K562 (cell line): ENCODE measurements at regions not wholly inside any gene's neighbourhood (a gene's known extent, or its start where the extent isn't known, plus 50 kb on each side); places are given as distances from the start of the nearest gene placed in this dataset.

Experiments used
- ATAC-seq: fragments of 200-7000 bp; cut with Tn5 transposase; 3 replicates; pipeline ENCODE4 v1.9.1; 2020; ENCODE audit warnings: moderate library complexity
- BruUV-seq: library from RNA; stranded (reverse); fragments of 400-500 nt; replicated peaks from 2 replicates; lab custom pipeline; 2021; lab: Mats Ljungman, UMichigan
- CTCF ChIA-PET: fragments of 300-600 bp; formaldehyde crosslinking; extraction: SDS; loops from one replicate; lab custom pipeline; 2021; ENCODE audit warnings: low intra/inter-chr PET ratio; lab: Yijun Ruan, JAX
- POLR2A ChIA-PET: fragments of 300-600, 350-650 bp; sonication (Branson Sonifier 250); formaldehyde crosslinking; extraction: SDS; loops from one replicate; lab custom pipeline; 2021; ENCODE audit warnings: antibody characterized with exemption, inconsistent platforms; lab: Yijun Ruan, JAX
- DNase-seq, 4 experiments: peaks; one replicate each; pipeline versions ENCODE4 v3.0.0 to v3.0.0-alpha.2; 2011 to 2018; ENCODE audit warnings: low spot score in 3 of 4, mixed read lengths in 3 of 4; ENCODE audit errors: extremely low read depth in 1 of 4
- FAIRE-seq: peaks from 2 replicates; lab custom pipeline; 2011; peaks lifted over from hg19 to GRCh38; lab: Jason Lieb, UNC
- H2AFZ ChIP-seq: 2 replicates; pipeline ENCODE4 v1.6.0; 2011; ENCODE audit warnings: low read depth, low read length, control low read depth, inconsistent platforms
- H3K27ac ChIP-seq: fragments of 200-600 bp; 3 replicates; pipeline ENCODE4 v1.8.0; 2011; ENCODE audit warnings: low read depth, mild to moderate bottlenecking, control low read depth, inconsistent platforms, low read length, moderate library complexity, mixed read lengths; ENCODE audit errors: extremely low read depth
- H3K27me3 ChIP-seq, 2 experiments: fragments of 300-600 bp in 1 of 2; 2 replicates in 1 of 2; 3 replicates in 1 of 2; pipeline versions ENCODE4 v1.6.0 to v1.8.0; 2011; ENCODE audit warnings: inconsistent platforms in 2 of 2, low read length in 2 of 2, mild to moderate bottlenecking in 1 of 2, mixed read lengths in 1 of 2, moderate library complexity in 1 of 2; ENCODE audit not compliant: control insufficient read depth in 2 of 2, insufficient read depth in 2 of 2
- H3K36me3 ChIP-seq: fragments of 300-600 bp; 3 replicates; pipeline ENCODE4 v1.8.0; 2011; ENCODE audit warnings: mild to moderate bottlenecking, low read length, inconsistent platforms; ENCODE audit not compliant: control insufficient read depth, insufficient read depth
- H3K4me1 ChIP-seq, 2 experiments: fragments of 200-600 bp in 1 of 2; replicated peaks in 1 of 2; 2 replicates in 1 of 2; 3 replicates in 1 of 2; pipeline versions ENCODE4 v1.5.1 to v1.8.0; 2011; ENCODE audit warnings: inconsistent platforms in 2 of 2, low read length in 2 of 2, mild to moderate bottlenecking in 1 of 2, mixed read lengths in 1 of 2, moderate library complexity in 1 of 2; ENCODE audit not compliant: control insufficient read depth in 2 of 2, insufficient read depth in 2 of 2
- H3K4me2 ChIP-seq: 2 replicates; pipeline ENCODE4 v1.6.1; 2011; ENCODE audit warnings: low read length, control low read depth, inconsistent platforms, mixed read lengths; ENCODE audit not compliant: insufficient read depth
- H3K4me3 ChIP-seq: fragments of 200-600 bp; sonication (generic), shearing (Covaris generic); 2 replicates; pipeline ENCODE4 v1.5.1; 2016; ENCODE audit warnings: control low read depth, inconsistent platforms
- H3K79me2 ChIP-seq: fragments of 200-600 bp; 3 replicates; pipeline ENCODE4 v1.8.0; 2011; ENCODE audit warnings: low read length, inconsistent platforms; ENCODE audit not compliant: control insufficient read depth, insufficient read depth
- H3K9ac ChIP-seq, 2 experiments: 2 replicates each; pipeline versions ENCODE4 v1.6.0 to v1.6.1; 2011; ENCODE audit warnings: low read depth in 2 of 2, low read length in 2 of 2, control low read depth in 1 of 2, inconsistent platforms in 1 of 2, mild to moderate bottlenecking in 1 of 2, mixed read lengths in 1 of 2; ENCODE audit not compliant: insufficient read depth in 1 of 2
- H3K9me1 ChIP-seq: one replicate; pipeline ENCODE4 v1.6.0; 2011; ENCODE audit warnings: inconsistent platforms, mild to moderate bottlenecking, low read length, moderate library complexity; ENCODE audit not compliant: control insufficient read depth, insufficient read depth
- H3K9me3 ChIP-seq: replicated peaks from 2 replicates; pipeline ENCODE4 v1.5.1; 2011; ENCODE audit warnings: low read depth, low read length, inconsistent platforms; ENCODE audit not compliant: control insufficient read depth, insufficient read depth
- H4K20me1 ChIP-seq: replicated peaks from 2 replicates; pipeline ENCODE4 v1.6.1; 2011; ENCODE audit warnings: low read length, inconsistent platforms, mixed read lengths; ENCODE audit not compliant: control insufficient read depth, insufficient read depth
- CHD4 ChIP-seq: fragments of 200-600 bp; sonication (generic); IDR thresholded peaks from 3 replicates; pipeline ENCODE4 v1.6.1; 2012; ENCODE audit warnings: low read depth, mild to moderate bottlenecking, mixed read lengths, low read length, inconsistent platforms; ENCODE audit not compliant: insufficient read depth, insufficient replicate concordance, poor library complexity, severe bottlenecking
- RFX5 ChIP-seq: IDR thresholded peaks from 2 replicates; pipeline ENCODE4 v1.6.1; 2011; ENCODE audit warnings: low read depth, mild to moderate bottlenecking, improper control_type of control experiment, low read length
- ZNF165 ChIP-seq: fragments of 250-450 bp; sonication (Bioruptor Pico); IDR thresholded peaks from 2 replicates; pipeline ENCODE4 v1.4.0; 2020; ENCODE audit warnings: borderline replicate concordance
- WGBS: fragments of 100-300 bp; shearing (Covaris generic); methylation state at CpG from one replicate; pipeline ENCODE4 v1.1.6; 2016; ENCODE audit warnings: low coverage, mixed read lengths; ENCODE audit not compliant: insufficient coverage; ENCODE audit errors: missing lambda C conversion rate; 5-methylcytosine and 5-hydroxymethylcytosine counted together
- in situ Hi-C: fragments of 300-500 bp; cut with MboI; formaldehyde crosslinking; loops from 4 replicates; pipeline ENCODE4 v1.15.0; 2018; ENCODE audit warnings: inconsistent platforms, mixed read lengths
- intact Hi-C: fragments of 100-400 bp; cut with micrococcal nuclease; formaldehyde crosslinking; loops from 2 replicates; pipeline ENCODE4 v1.14.2; 2022

- intact Hi-C loops (no loop called here), in situ Hi-C loops (no loop called here)
- DNase-seq (no peak), ATAC-seq (no peak), FAIRE-seq (no peak)
- peaks cover 3% of the 10 kb centered on the region; the same call in 1 of the 2 replicates for H4K20me1 ChIP-seq
- H2AFZ ChIP-seq: no peak overlapping the region
- no peaks in the 10 kb centered on the region for H3K9me1 ChIP-seq
- ChIA-PET CTCF (no interaction called here), POLR2A (interaction anchor here (0.5 to 1.1 kb wide), 2 partner anchors 8 to 40 kb away, joined by 3 to 4 read pairs; no protein-coding TSS in a partner anchor)
- H3K79me2 ChIP-seq: no peaks in the 10 kb centered on the region
- no peak overlapping the region for H3K9ac ChIP-seq
- H3K4me3 ChIP-seq: no peak overlapping the region
- H3K27me3 ChIP-seq: peaks cover 0 to 58% of the 10 kb centered on the region in 2 experiments; a peak in 2 of 5 replicates
- H3K4me1 ChIP-seq: no peaks in the 10 kb centered on the region
- no TSS peak for BruUV-seq
- H3K27ac ChIP-seq: no peak overlapping the region
- H3K36me3 ChIP-seq: no peaks in the 10 kb centered on the region
- H3K4me2 ChIP-seq: no peak overlapping the region
- no peak for TF ChIP-seq CHD4
- WGBS: 4% methylated on average over 5 of the region's 10 CpGs
- no peaks in the 10 kb centered on the region for H3K9me3 ChIP-seq
These were observed 134.3 kb upstream of the PRR20G start for GRCh38 chr3:127421943-127422662.

- no peaks in the 10 kb centered on the region for H3K4me1 ChIP-seq
- H3K4me2 ChIP-seq: no peak overlapping the region
- FAIRE-seq (no peak), DNase-seq (no peak), ATAC-seq (no peak)
- CTCF ChIA-PET: no interaction called here
- intact Hi-C loops (no loop called here), in situ Hi-C loops (no loop called here)
- H4K20me1 ChIP-seq: peaks cover 3% of the 10 kb centered on the region; the same call in 1 of the 2 replicates
- POLR2A ChIA-PET: no interaction called here
- no peak overlapping the region for H2AFZ ChIP-seq
- BruUV-seq: no TSS peak
- H3K27me3 ChIP-seq: peaks cover 0 to 50% of the 10 kb centered on the region in 2 experiments; a peak in 2 of 5 replicates
- no peak overlapping the region for H3K9ac ChIP-seq
- 0% methylated on average over 6 of the region's 7 CpGs for WGBS
- TF ChIP-seq ZNF165 (CRISPR knock-in tag) (no peak), RFX5 (peak; percentile 57)
- H3K36me3 ChIP-seq: no peaks in the 10 kb centered on the region
- no peaks in the 10 kb centered on the region for H3K79me2 ChIP-seq
- H3K9me1 ChIP-seq: no peaks in the 10 kb centered on the region
- H3K27ac ChIP-seq: no peak overlapping the region
- H3K4me3 ChIP-seq: no peak overlapping the region
- no peaks in the 10 kb centered on the region for H3K9me3 ChIP-seq
These were observed 133.0 kb upstream of the PRR20G start for GRCh38 chr3:127420829-127421228.
